ENCODE measurements at regions not wholly inside any gene's neighbourhood (a gene's known extent, or its start where the extent isn't known, plus 50 kb on each side); places are given as distances from the start of the nearest gene placed in this dataset.

GRCh38 chr3:124261306-124261705 is 269.4 kb upstream of the ROPN1 start:
- no peak for TF ChIP-seq CTCF (IDR thresholded peaks at IDR 0.05; ENCODE audit: extremely low read depth in 1 of 2, insufficient read depth in 1 of 2, low read depth in 1 of 2, low read length in 2 of 2)
- no peak for TF ChIP-seq POLR2A (IDR thresholded peaks at IDR 0.05; ENCODE audit: low read depth, low read length)
- TF ChIP-seq FOS (IDR thresholded peaks at IDR 0.05; ENCODE audit: borderline replicate concordance, insufficient read depth, low read length), result no peak
- no peak for TF ChIP-seq EZH2 (IDR thresholded peaks at IDR 0.05; ENCODE audit: borderline replicate concordance, low read depth, low read length, severe bottlenecking)
- TF ChIP-seq POLR2AphosphoS5 (IDR thresholded peaks at IDR 0.05; ENCODE audit: insufficient read depth, low read depth, low read length), result no peak
- TF ChIP-seq MAX (IDR thresholded peaks at IDR 0.05; ENCODE audit: insufficient read depth, insufficient read length), result no peak
- TF ChIP-seq MYC (IDR thresholded peaks at IDR 0.05; ENCODE audit: low read depth, low read length), result no peak
- TF ChIP-seq JUN (IDR thresholded peaks at IDR 0.05; ENCODE audit: borderline replicate concordance, insufficient read depth, insufficient read length, low read depth), result no peak
